Activated effector memory CD4-positive, alpha-beta T cell treated with Interleukin-2 at 50 U/mL for 16 hours (primary cell): ENCODE measurements at regions not wholly inside any gene's neighbourhood (a gene's known extent, or its start where the extent isn't known, plus 50 kb on each side); places are given as distances from the start of the nearest gene placed in this dataset.

Experiments used
- DNase-seq: peaks from one replicate; pipeline ENCODE4 v3.0.0-alpha.2; 2020

DNA sequence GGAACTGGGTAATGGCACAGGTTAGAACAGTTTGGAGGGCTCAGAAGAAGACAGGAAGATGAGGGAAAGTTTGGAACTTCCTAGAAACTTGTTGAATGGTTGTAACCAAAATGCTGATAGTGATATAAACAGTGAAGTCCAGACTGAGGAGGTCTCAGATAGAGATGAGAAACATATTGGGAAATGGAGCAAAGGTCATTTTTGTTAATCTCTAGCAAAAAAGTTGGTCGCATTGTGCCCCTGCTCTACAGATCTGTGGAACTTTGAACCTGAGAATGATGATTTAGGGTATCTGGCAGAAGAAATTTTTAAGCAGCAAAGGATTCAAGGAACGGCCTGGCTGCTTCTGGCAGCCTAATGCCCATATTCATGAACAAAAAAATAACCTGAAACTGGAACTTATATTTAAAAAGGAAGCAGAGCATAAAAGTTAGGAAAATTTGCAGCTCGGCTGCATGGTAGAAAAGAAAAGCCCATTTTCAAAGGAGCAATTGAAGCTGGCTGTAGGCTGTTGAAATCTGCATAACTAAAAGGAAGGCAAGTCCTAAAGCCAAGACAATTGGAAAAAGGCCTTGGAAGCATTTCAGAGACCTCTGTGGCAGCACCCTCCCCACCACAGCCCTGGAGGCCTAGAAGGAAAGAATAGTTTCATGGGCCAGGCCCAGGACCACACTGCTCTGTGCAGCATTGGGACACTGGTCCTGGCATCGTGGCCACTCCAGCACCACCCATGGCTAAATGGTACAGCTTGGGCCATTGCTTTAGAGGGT lies 182.6 kb upstream of the CD96 start:
- no peak for DNase-seq

- DNase-seq = no peak
These were observed 179.5 kb upstream of the CD96 start for GRCh38 chr3:111362381-111363009.

DNA sequence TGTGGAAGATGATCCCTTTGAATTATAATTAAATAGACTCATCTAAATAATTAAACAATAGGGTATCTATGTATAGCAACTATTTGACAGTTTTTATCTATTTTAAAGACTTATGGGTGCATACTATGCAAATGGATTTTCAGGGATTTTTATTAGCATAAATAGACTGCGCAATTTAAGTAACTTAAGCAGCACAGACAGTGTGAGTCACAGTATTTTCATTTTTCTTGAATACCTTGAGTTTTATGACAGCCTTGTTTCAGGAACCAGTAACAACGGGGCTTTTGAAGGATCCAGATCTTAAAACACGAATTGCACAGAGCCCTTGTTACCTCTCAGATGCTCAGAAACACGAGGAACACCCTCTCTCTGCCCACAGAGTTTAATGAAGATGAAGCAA lies 175.5 kb upstream of the CD96 start:
- DNase-seq = no peak

DNA sequence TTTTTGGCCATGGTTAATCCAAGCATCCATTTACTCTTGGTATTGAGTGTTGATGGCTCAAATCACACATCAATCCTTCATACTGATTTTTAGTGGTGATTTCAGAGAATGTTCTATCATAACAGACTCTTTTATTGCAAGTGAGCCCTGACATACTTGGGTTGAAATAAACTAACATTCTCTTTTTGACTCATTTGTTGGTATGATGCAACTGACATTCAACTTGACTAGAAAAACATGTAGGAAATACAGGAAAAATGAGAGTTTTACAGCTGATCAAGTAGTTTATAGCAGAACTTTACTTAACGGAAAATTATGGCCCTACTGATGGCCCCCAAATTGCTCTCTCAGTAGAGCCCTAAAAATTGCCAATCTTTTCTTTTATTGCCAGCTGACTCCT lies 173.9 kb upstream of the CD96 start:
- no peak for DNase-seq

GRCh38 chr3:111369958-111370357 lies 172.0 kb upstream of the CD96 start:
- no peak for DNase-seq

DNA sequence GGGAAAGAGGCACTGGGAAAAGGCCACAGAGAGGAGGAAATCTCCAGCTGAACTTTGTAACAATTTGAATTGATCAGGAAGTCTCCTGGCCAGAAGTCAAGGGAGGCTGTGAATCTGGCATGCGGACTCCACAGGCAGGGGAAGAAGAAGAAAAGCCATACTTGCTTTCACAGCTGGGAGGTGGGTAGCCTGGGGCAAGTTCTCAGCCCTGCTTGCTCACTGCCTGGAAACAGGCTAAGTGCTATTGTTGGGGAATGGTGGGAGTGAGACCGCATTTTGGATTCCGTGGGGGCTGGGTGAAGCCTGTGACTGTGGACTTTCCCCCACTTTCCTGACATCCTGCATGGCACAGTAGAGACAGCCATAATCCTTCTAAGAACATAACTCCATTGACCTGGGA lies 168.8 kb upstream of the CD96 start:
- no peak for DNase-seq

DNA sequence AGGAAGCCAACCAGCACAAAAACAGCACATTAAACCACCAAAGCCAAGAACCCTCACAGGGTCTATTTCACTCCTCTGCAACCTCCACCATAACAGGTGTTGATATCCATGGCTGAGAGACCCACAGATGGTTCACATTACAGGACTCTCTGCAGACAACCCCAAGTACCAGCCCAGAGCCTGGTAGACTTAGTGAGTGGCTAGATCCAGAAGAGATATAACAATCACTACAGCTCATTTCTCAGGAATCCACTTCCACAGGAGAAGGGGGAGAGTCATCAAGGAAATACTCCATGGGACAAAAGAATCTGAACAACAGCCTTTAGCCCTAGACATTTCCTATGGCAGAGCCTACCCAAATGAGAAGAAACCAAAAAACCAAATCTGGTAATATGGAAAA lies 168.1 kb upstream of the CD96 start:
- DNase-seq = no peak

DNA sequence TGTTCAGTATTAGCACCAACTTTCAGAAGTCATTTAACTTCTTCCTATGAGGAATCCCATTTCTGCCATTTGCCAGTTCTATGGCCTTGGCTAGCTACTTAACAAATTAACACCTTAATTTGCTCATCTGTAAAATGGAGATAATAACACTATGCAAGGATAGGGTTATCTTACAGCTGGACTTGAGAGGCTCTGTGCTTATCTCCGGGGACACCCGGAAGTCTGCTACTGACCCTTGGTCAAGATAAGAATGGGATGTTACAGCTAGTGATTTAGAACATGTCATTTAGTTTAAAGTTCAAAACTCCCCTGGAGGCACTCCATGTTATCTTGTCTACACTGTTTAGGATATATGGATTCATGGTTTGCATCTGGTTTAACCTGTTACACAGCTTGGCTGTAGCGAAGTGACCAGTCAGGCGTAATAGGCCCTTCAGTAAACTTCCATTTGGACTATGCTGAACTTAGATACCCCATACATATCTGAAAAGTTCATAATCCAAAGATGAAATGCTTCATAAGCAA lies 156.0 kb upstream of the CD96 start:
- no peak for DNase-seq

- DNase-seq = peak; percentile 15
These were observed 149.1 kb upstream of the CD96 start for GRCh38 chr3:111392894-111393398.

- no peak for DNase-seq
These were observed 129.3 kb upstream of the CD96 start for GRCh38 chr3:111412656-111413055.

DNA sequence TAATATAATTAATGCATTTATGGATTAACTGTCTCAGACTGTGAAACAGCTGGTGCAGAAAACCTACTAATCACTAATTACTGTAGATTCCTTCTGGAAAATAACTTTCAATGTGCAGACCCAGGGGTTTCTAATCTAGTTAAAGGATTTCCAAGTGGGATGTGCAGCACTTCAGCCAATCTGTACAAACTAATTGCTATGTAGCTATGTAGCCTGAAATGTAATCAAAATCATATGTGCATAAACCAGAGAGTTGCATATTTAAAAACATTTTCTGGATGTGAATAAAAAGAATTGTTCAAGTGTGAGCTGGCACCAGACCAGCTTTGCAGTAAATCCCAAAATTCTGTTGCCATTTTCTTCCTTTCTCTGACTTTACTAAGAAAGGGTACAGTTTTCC lies 127.5 kb upstream of the CD96 start:
- no peak for DNase-seq

DNA sequence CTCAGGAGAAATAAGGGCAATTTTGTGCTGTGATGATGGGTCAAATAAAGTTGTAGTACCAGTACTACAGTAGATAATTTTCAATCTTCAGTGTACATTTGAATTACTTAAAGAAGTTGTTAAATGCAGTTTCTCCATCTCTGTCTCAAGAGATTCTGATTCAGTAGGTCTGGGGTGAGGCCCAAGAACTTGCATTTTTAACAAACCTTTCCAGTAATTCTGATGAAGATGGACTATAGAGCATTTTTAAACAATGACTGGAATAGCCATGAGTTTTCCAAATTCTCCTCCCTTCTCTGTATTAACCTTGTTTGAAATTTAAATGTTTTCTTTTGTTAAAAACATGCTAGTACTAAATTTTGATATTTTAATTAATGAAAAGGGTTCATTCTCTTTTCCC lies 127.0 kb upstream of the CD96 start:
- no peak for DNase-seq

GRCh38 chr3:111418391-111418790 lies 123.6 kb upstream of the CD96 start:
- DNase-seq = no peak

- DNase-seq = no peak
These were observed 113.7 kb upstream of the CD96 start for GRCh38 chr3:111428301-111428700.

GRCh38 chr3:111434941-111435622 lies 106.9 kb upstream of the CD96 start:
- DNase-seq = no peak

DNA sequence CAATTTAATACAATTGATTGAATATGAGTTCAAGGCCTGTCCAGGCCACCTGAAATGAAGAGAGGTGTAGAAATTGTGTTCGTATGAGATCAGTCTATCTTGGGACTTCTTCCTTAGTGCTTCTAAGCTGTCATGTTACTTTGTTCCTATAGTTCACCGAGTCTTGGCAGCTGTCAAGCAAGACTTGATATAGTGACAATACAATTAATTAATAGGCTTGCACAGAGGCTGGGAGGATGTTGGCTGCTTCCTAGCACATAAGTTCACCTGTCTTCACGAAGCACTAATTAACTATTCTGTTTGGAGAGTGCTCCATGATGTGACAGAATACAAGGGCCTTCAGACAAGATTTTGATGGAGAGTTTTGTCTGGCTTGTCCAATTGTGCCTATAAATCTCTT lies 103.7 kb upstream of the CD96 start:
- no peak for DNase-seq

GRCh38 chr3:111454551-111454950 lies 87.4 kb upstream of the CD96 start:
- no peak for DNase-seq

DNA sequence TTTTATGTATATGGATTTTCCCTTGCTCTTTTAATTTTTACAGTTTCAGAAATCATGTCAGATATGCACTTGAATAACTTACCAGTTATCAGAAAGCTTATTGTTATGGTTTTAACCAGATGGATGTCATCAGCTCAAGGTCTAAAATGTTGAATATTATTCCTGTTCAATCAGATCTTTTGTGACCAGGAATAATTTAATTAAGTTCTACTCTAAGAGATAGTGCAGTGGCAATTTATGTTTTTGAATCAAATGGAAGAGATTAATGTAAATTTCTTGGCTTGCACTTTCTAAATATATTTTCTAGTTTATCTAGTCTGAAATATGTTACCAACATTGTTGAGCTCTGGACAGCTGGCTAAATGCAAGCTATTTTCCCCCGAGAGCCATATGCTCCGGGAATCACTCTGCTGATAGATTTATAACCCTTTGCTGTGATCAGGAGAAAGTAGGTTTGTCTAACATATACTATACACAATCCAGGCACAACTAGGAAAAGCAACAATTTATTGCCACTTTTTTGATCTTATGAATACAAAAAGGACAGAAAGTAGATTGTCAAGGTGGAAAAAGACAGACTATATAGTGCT lies 76.8 kb upstream of the CD96 start:
- no peak for DNase-seq

GRCh38 chr3:111470032-111470431 lies 72.0 kb upstream of the CD96 start:
- DNase-seq = no peak

GRCh38 chr3:111471831-111472230 lies 70.2 kb upstream of the CD96 start:
- no peak for DNase-seq

GRCh38 chr3:111472556-111472955 lies 69.4 kb upstream of the CD96 start:
- DNase-seq = no peak

DNA sequence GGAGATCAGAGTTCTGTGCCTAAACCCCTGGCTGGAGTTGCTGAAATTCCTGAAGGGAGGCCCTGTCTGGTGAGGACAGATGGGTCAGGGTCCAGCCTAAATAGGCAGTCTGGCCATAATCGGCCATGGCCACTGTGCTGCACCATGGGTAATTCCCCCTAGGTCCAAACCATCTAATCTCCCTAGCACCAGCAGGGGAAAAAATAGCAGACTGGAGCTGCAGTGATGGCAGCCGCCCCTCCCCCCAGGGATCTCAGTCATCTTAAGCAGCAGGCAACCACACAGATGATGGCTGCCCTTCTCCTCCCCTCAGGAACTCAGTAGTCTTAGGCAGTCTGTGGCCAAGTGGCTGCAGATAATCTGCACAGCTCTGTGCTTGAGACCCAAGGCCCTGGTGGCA lies 68.4 kb upstream of the CD96 start:
- DNase-seq = no peak

DNA sequence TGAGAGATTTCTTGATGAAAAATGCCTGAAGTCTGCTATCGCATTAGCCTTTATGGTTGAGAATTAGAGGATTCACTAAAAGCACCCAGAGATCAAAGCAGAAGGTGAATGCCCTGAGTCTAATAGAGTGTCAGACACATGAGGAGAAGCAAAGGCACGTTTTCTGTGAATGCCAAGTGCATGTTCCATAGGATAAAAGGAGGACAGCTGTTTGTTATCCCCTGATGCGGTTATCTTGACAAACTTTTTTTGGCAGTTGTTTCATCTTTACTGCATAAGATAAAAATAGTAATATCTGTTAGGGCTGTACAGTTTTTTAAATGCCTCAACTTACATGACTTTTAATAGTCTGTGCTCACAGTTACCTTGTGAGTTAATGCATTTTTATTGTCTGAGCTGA lies 65.3 kb upstream of the CD96 start:
- no peak for DNase-seq
